ENCODE measurements at regions not wholly inside any gene's neighbourhood (a gene's known extent, or its start where the extent isn't known, plus 50 kb on each side); places are given as distances from the start of the nearest gene placed in this dataset.
"Not testable (repeated sequence)": the region's sequence is repeated elsewhere in the genome, so short reads cannot be mapped to it uniquely, and the experiment has no call there.

GRCh38 chr4:121616449-121616848, 80.3 kb downstream of the ANXA5 start:
- H3K4me3 ChIP-seq (ENCODE audit: low read depth, low read length); in situ Hi-C loops (cut with HindIII; ENCODE audit: low sequenced_read_pairs); DNase-seq (ENCODE audit: low read depth, low spot score): not testable (repeated sequence)

- DNase-seq (ENCODE audit: low read depth, low spot score) = no peak
- in situ Hi-C loops (cut with HindIII; ENCODE audit: low sequenced_read_pairs) = no loop called here
Measured at GRCh38 chr4:121614101-121614500, 82.7 kb downstream of the ANXA5 start.

GRCh38 chr4:121599049-121599448, 97.7 kb downstream of the ANXA5 start:
- no peak overlapping the region for H3K4me3 ChIP-seq (ENCODE audit: low read depth, low read length)
- in situ Hi-C loops (cut with HindIII; ENCODE audit: low sequenced_read_pairs) = no loop called here
- TF ChIP-seq CTCF (IDR thresholded peaks at IDR 0.05; ENCODE audit: low read depth, low read length) = no peak
- DNase-seq (ENCODE audit: low read depth, low spot score) = no peak

More at GRCh38 chr4:121614101-121614500, 82.7 kb downstream of the ANXA5 start:
- no peak overlapping the region for H3K4me3 ChIP-seq (ENCODE audit: low read depth, low read length)
- no peak for TF ChIP-seq CTCF (IDR thresholded peaks at IDR 0.05; ENCODE audit: low read depth, low read length)

GRCh38 chr4:121597346-121597934, 99.3 kb downstream of the ANXA5 start:
- TF ChIP-seq CTCF (IDR thresholded peaks at IDR 0.05; ENCODE audit: low read depth, low read length) = no peak
- in situ Hi-C loops (cut with HindIII; ENCODE audit: low sequenced_read_pairs) = no loop called here
- peak; percentile 67 for DNase-seq (ENCODE audit: low read depth, low spot score)
- no peak overlapping the region for H3K4me3 ChIP-seq (ENCODE audit: low read depth, low read length)

- DNase-seq (ENCODE audit: low read depth, low spot score) = peak; percentile 13
- in situ Hi-C loops (cut with HindIII; ENCODE audit: low sequenced_read_pairs) = no loop called here
- no peak for TF ChIP-seq CTCF (IDR thresholded peaks at IDR 0.05; ENCODE audit: low read depth, low read length)
- H3K4me3 ChIP-seq (ENCODE audit: low read depth, low read length) = no peak overlapping the region
Measured at GRCh38 chr4:121594796-121595526, 101.8 kb downstream of the ANXA5 start.

- DNase-seq (ENCODE audit: low read depth, low spot score) = no peak
- TF ChIP-seq CTCF (IDR thresholded peaks at IDR 0.05; ENCODE audit: low read depth, low read length) = no peak
- in situ Hi-C loops (cut with HindIII; ENCODE audit: low sequenced_read_pairs) = no loop called here
Measured at GRCh38 chr4:121593760-121594159, 103.0 kb downstream of the ANXA5 start.

GRCh38 chr4:121592257-121592656, 104.5 kb downstream of the ANXA5 start:
- in situ Hi-C loops (cut with HindIII; ENCODE audit: low sequenced_read_pairs); DNase-seq (ENCODE audit: low read depth, low spot score); H3K4me3 ChIP-seq (ENCODE audit: low read depth, low read length): not testable (repeated sequence)

More at GRCh38 chr4:121593760-121594159, 103.0 kb downstream of the ANXA5 start:
- no peak overlapping the region for H3K4me3 ChIP-seq (ENCODE audit: low read depth, low read length)
